IMR-90 (cell line): ENCODE measurements at regions not wholly inside any gene's neighbourhood (a gene's known extent, or its start where the extent isn't known, plus 50 kb on each side); places are given as distances from the start of the nearest gene placed in this dataset.

Experiments
- ATAC-seq: fragments of 200-7000 bp; cut with Tn5 transposase; 2 replicates; pipeline ENCODE4 v1.9.1; 2020; ENCODE audit warnings: low read depth, mild to moderate bottlenecking, moderate library complexity
- BruUV-seq: library from RNA; stranded (reverse); fragments of 400-500 nt; replicated peaks from 2 replicates; lab custom pipeline; 2021; lab: Mats Ljungman, UMichigan
- CTCF ChIA-PET: fragments of 300-600 bp; formaldehyde crosslinking; extraction: SDS; loops from one replicate; lab custom pipeline; 2021; ENCODE audit warnings: antibody characterized with exemption; lab: Yijun Ruan, JAX
- POLR2A ChIA-PET: fragments of 300-600 bp; sonication (Branson Sonifier 250); formaldehyde crosslinking; loops from one replicate; lab custom pipeline; 2022; ENCODE audit warnings: antibody characterized with exemption; ENCODE audit not compliant: unreplicated experiment; lab: Charles Lee
- DNase-seq: peaks from one replicate; pipeline ENCODE4 v3.0.0; 2013
- H2AFZ ChIP-seq: replicated peaks from 2 replicates; pipeline ENCODE3; 2013; ENCODE audit warnings: low read length, mild to moderate bottlenecking; ENCODE audit not compliant: poor library complexity
- H2AK5ac ChIP-seq: 2 replicates; pipeline ENCODE4 v1.6.1; 2013; ENCODE audit warnings: low read depth, low read length, inconsistent platforms
- H2AK9ac ChIP-seq: replicated peaks from 2 replicates; pipeline ENCODE3; 2013; ENCODE audit warnings: mild to moderate bottlenecking, low read depth, low read length, moderate library complexity; ENCODE audit not compliant: poor library complexity
- H2BK120ac ChIP-seq: 2 replicates; pipeline ENCODE4 v1.6.1; 2013; ENCODE audit warnings: low read depth, low read length, inconsistent platforms
- H2BK15ac ChIP-seq: 3 replicates; pipeline ENCODE4 v1.6.1; 2013; ENCODE audit warnings: low read depth, low read length, inconsistent platforms
- H2BK20ac ChIP-seq: 2 replicates; pipeline ENCODE4 v1.6.1; 2013; ENCODE audit warnings: low read depth, mild to moderate bottlenecking, inconsistent platforms, low read length, moderate library complexity
- H2BK5ac ChIP-seq: 2 replicates; pipeline ENCODE4 v1.6.1; 2013; ENCODE audit warnings: mild to moderate bottlenecking, low read depth, low read length, inconsistent platforms; ENCODE audit not compliant: poor library complexity, severe bottlenecking
- H3K14ac ChIP-seq: replicated peaks from 2 replicates; pipeline ENCODE4 v1.6.1; 2013; ENCODE audit warnings: low read depth, low read length, inconsistent platforms
- H3K18ac ChIP-seq: 2 replicates; pipeline ENCODE4 v1.6.1; 2013; ENCODE audit warnings: low read depth, low read length, control low read depth
- H3K23ac ChIP-seq: 2 replicates; pipeline ENCODE4 v1.6.1; 2013; ENCODE audit warnings: low read depth, low read length, inconsistent platforms
- H3K27ac ChIP-seq: 2 replicates; pipeline ENCODE4 v1.5.1; 2013; ENCODE audit warnings: mild to moderate bottlenecking, control low read depth, low read length; ENCODE audit not compliant: insufficient read depth
- H3K27me3 ChIP-seq: 2 replicates; pipeline ENCODE4 v1.6.1; 2013; ENCODE audit warnings: low read length; ENCODE audit not compliant: control insufficient read depth, insufficient read depth
- H3K36me3 ChIP-seq: 2 replicates; pipeline ENCODE4 v1.6.1; 2013; ENCODE audit warnings: low read length, mixed read lengths; ENCODE audit not compliant: control insufficient read depth, insufficient read depth
- H3K4ac ChIP-seq: 2 replicates; pipeline ENCODE4 v1.6.1; 2013; ENCODE audit warnings: low read depth, low read length, inconsistent platforms
- H3K4me1 ChIP-seq: 2 replicates; pipeline ENCODE4 v1.6.1; 2013; ENCODE audit warnings: low read length, mixed read lengths; ENCODE audit not compliant: control insufficient read depth, insufficient read depth
- H3K4me2 ChIP-seq: 2 replicates; pipeline ENCODE4 v1.6.1; 2013; ENCODE audit warnings: low read depth, mild to moderate bottlenecking, control low read depth, low read length, moderate library complexity
- H3K4me3 ChIP-seq: 2 replicates; pipeline ENCODE4 v1.5.1; 2013; ENCODE audit warnings: low read depth, mild to moderate bottlenecking, control low read depth, low read length, moderate library complexity; ENCODE audit not compliant: insufficient read depth
- H3K56ac ChIP-seq: 2 replicates; pipeline ENCODE4 v1.6.1; 2013; ENCODE audit warnings: low read length, inconsistent platforms; ENCODE audit not compliant: insufficient read depth; ENCODE audit errors: extremely low read depth
- H3K79me1 ChIP-seq, 2 experiments: 2 replicates each; pipeline ENCODE4 v1.6.1; 2013; ENCODE audit warnings: low read length in 2 of 2, inconsistent platforms in 1 of 2, low read depth in 1 of 2
- H3K9ac ChIP-seq: 2 replicates; pipeline ENCODE4 v1.6.1; 2013; ENCODE audit warnings: low read depth, low read length, control low read depth
- H3K9me1 ChIP-seq: 2 replicates; pipeline ENCODE4 v1.6.1; 2013; ENCODE audit warnings: low read length, inconsistent platforms; ENCODE audit not compliant: insufficient read depth
- H3K9me3 ChIP-seq: 2 replicates; pipeline ENCODE4 v1.6.1; 2013; ENCODE audit warnings: low read length; ENCODE audit not compliant: control insufficient read depth, insufficient read depth
- H4K20me1 ChIP-seq: 2 replicates; pipeline ENCODE4 v1.6.1; 2013; ENCODE audit warnings: low read length, inconsistent platforms; ENCODE audit not compliant: insufficient read depth
- H4K5ac ChIP-seq: 2 replicates; pipeline ENCODE4 v1.6.1; 2013; ENCODE audit warnings: mild to moderate bottlenecking, low read depth, low read length, control low read depth
- H4K8ac ChIP-seq, 2 experiments: 2 replicates each; pipeline ENCODE4 v1.6.1; 2013; ENCODE audit warnings: low read depth in 2 of 2, low read length in 2 of 2, control low read depth in 1 of 2, inconsistent platforms in 1 of 2
- H4K91ac ChIP-seq: 2 replicates; pipeline ENCODE4 v1.6.1; 2013; ENCODE audit warnings: low read depth, low read length, inconsistent platforms; ENCODE audit not compliant: insufficient read depth
- BHLHE40 ChIP-seq: fragments of 150-350 bp; IDR thresholded peaks from 2 replicates; pipeline ENCODE4 v1.6.1; 2016; ENCODE audit warnings: mild to moderate bottlenecking, low read depth, low read length
- CEBPB ChIP-seq: IDR thresholded peaks from 2 replicates; pipeline ENCODE4 v1.6.1; 2012; ENCODE audit warnings: low read depth, low read length, improper control_type of control experiment
- CHD1 ChIP-seq: IDR thresholded peaks from 2 replicates; pipeline ENCODE4 v1.6.1; 2012; ENCODE audit warnings: low read depth, low read length, improper control_type of control experiment
- CTCF ChIP-seq: conservative IDR thresholded peaks from 2 replicates; pipeline ENCODE4 v1.5.1; 2012; ENCODE audit warnings: mild to moderate bottlenecking, low read depth, low read length, improper control_type of control experiment
- ELK1 ChIP-seq: fragments of 150-350 bp; IDR thresholded peaks from 2 replicates; pipeline ENCODE4 v1.6.1; 2016; ENCODE audit warnings: low read depth, mild to moderate bottlenecking, low read length, moderate library complexity, borderline replicate concordance
- FOS ChIP-seq: fragments of 150-350 bp; IDR thresholded peaks from 2 replicates; pipeline ENCODE4 v1.6.1; 2016; ENCODE audit warnings: low read depth, low read length
- MAFK ChIP-seq: IDR thresholded peaks from 2 replicates; pipeline ENCODE4 v1.6.1; 2012; ENCODE audit warnings: low read depth, low read length, improper control_type of control experiment
- MAZ ChIP-seq: IDR thresholded peaks from 2 replicates; pipeline ENCODE4 v1.6.1; 2012; ENCODE audit warnings: low read depth, mild to moderate bottlenecking, low read length, improper control_type of control experiment, moderate library complexity, borderline replicate concordance
- MXI1 ChIP-seq: IDR thresholded peaks from 2 replicates; pipeline ENCODE4 v1.6.1; 2012; ENCODE audit warnings: low read depth, mild to moderate bottlenecking, low read length, moderate library complexity, borderline replicate concordance
- NFE2L2 ChIP-seq: fragments of 150-350 bp; IDR thresholded peaks from 2 replicates; pipeline ENCODE4 v1.6.1; 2016; ENCODE audit warnings: low read depth, mild to moderate bottlenecking, low read length
- POLR2A ChIP-seq: IDR thresholded peaks from 2 replicates; pipeline ENCODE4 v1.6.1; 2012; ENCODE audit warnings: mild to moderate bottlenecking, low read depth, low read length
- RAD21 ChIP-seq: IDR thresholded peaks from 2 replicates; pipeline ENCODE4 v1.6.1; 2012; ENCODE audit warnings: low read length, improper control_type of control experiment
- RCOR1 ChIP-seq: IDR thresholded peaks from 2 replicates; pipeline ENCODE4 v1.6.1; 2012; ENCODE audit warnings: mild to moderate bottlenecking, low read length, improper control_type of control experiment; ENCODE audit not compliant: insufficient replicate concordance
- RFX5 ChIP-seq: IDR thresholded peaks from 2 replicates; pipeline ENCODE4 v1.8.0; 2012; ENCODE audit warnings: low read depth, mild to moderate bottlenecking, low read length, moderate library complexity
- SMC3 ChIP-seq: fragments of 150-350 bp; IDR thresholded peaks from 2 replicates; pipeline ENCODE4 v1.6.1; 2016; ENCODE audit warnings: low read depth, mild to moderate bottlenecking, antibody characterized with exemption, low read length, moderate library complexity
- USF2 ChIP-seq: fragments of 150-350 bp; IDR thresholded peaks from 2 replicates; pipeline ENCODE4 v1.6.1; 2017; ENCODE audit warnings: mild to moderate bottlenecking, antibody characterized with exemption, low read length, low read depth
- WGBS, 2 experiments: methylation state at CpG; one replicate each; pipeline versions ENCODE4 v1.1.5 to v1.1.7; 2013; ENCODE audit warnings: missing lambda C conversion rate in 2 of 2; ENCODE audit not compliant: insufficient read length in 1 of 2; ENCODE audit errors: extremely low coverage in 2 of 2; 5-methylcytosine and 5-hydroxymethylcytosine counted together
- dilution Hi-C: fragments of 300-500 bp; cut with HindIII; formaldehyde crosslinking; loops from one replicate; pipeline ENCODE4 v1.14.3; 2018; ENCODE audit warnings: low sequenced_read_pairs; ENCODE audit not compliant: unreplicated experiment
- in situ Hi-C: fragments of 300-500 bp; cut with MboI; formaldehyde crosslinking; loops from 3 replicates; pipeline ENCODE4 v1.14.3; 2019; ENCODE audit warnings: low sequenced_read_pairs, inconsistent platforms, mixed read lengths
- intact Hi-C: fragments of 100-400 bp; cut with micrococcal nuclease; formaldehyde crosslinking; loops from 2 replicates; pipeline ENCODE4 v1.10.0; 2022

GRCh38 chr5:56460195-56460546 is 227.0 kb upstream of the ANKRD55 start:
- Histone ChIP-seq H3K14ac (no peak overlapping the region), H4K8ac (no peak overlapping the region), H3K4me1 (peaks cover 21% of the 10 kb centered on the region), H3K9me1 (peaks cover 28% of the 10 kb centered on the region), H2BK120ac (no peak overlapping the region), H3K23ac (no peak overlapping the region), H3K4ac (no peak overlapping the region), H4K20me1 (no peaks in the 10 kb centered on the region), H2AK5ac (no peak overlapping the region), H3K9me3 (no peaks in the 10 kb centered on the region), H3K27me3 (no peaks in the 10 kb centered on the region), H2BK20ac (no peak overlapping the region), H2BK5ac (no peak overlapping the region), H4K91ac (no peak overlapping the region), H3K56ac (no peak overlapping the region), H3K27ac (no peak overlapping the region), H3K9ac (no peak overlapping the region), H3K79me1 (no peaks in the 10 kb centered on the region; a peak in 2 of 4 replicates), H2AFZ (no peak overlapping the region), H2BK15ac (0 out of 3 replicates have a peak overlapping the region, but pooled peaks have one; percentile 17), H3K4me3 (no peak overlapping the region), H3K18ac (no peak overlapping the region), H3K36me3 (no peaks in the 10 kb centered on the region), H4K5ac (no peak overlapping the region), H3K4me2 (no peak overlapping the region), H2AK9ac (no peak overlapping the region)
- DNase-seq, result no peak
- intact Hi-C loops, result no loop called here
- in situ Hi-C loops, result no loop called here
- ATAC-seq, result no peak
- TF ChIP-seq MXI1 (no peak), CTCF (no peak), RAD21 (no peak), MAFK (no peak), FOS (no peak), POLR2A (no peak), ELK1 (no peak), NFE2L2 (no peak), CHD1 (no peak), RCOR1 (no peak), RFX5 (no peak), CEBPB (no peak), USF2 (no peak), MAZ (no peak), BHLHE40 (no peak), SMC3 (no peak)
- BruUV-seq, result no TSS peak
- dilution Hi-C loops, result no loop called here
- WGBS, 2 experiments, result no CpG with 5 or more reads among the region's 2 CpGs
- CTCF ChIA-PET, result interaction anchor here (0.6 to 1.4 kb wide), 2 partner anchors 60 to 678 kb away, joined by 3 read pairs; no protein-coding TSS in a partner anchor
- POLR2A ChIA-PET, result no interaction called here
